DMS 273 (cell line): ENCODE measurements at regions not wholly inside any gene's neighbourhood (a gene's known extent, or its start where the extent isn't known, plus 50 kb on each side); places are given as distances from the start of the nearest gene placed in this dataset.

ENCODE experiments used
- DNase-seq: peaks from one replicate; lab custom pipeline; 2025; ENCODE audit not compliant: unreplicated experiment; lab: John Stamatoyannopoulos, UW

DNA sequence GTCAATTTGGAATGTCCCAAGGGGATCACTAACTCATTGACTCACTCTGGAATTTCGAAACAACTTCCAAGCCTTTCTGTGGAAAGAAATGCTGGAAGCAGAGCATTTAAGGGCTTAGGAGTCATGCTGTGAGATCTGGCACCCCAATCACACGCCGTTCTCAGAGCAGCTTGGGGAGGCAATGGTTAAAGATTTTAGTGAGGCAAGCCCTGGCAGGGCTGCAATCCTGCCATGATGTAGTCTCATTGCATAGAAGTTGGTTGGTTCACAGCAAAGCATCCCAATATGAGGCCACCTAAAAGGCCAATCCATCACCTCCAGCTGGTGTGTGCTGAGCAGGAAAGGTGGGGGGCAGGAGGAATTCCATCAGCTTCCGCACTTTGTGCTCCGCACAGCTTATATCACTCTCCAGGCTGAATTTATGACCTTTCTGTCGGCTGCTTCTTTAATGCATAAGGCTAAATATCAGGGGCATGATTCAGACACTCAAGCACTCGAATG, 1043.9 kb upstream of the POU3F3 start:
- no peak for DNase-seq

DNA sequence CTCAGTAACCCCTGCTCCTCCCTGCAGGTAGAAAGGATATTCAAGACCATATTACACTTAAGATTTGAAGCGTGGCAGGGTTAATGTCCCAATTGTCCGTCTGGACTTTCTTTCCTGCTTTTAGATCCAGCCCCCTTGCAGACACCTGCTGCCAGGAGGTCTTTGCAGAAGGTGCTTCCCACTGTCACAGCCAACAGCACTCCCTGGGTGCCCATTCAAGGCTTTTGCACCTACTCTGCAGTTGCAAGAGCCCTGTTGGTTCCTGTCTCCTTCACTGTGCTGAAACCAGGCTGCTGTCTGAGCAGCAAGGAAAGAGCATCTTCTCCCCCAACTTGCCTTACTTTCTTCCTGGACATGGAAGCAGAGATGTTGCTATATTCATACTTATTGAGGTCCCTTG, 1043.0 kb upstream of the POU3F3 start:
- no peak for DNase-seq

DNA sequence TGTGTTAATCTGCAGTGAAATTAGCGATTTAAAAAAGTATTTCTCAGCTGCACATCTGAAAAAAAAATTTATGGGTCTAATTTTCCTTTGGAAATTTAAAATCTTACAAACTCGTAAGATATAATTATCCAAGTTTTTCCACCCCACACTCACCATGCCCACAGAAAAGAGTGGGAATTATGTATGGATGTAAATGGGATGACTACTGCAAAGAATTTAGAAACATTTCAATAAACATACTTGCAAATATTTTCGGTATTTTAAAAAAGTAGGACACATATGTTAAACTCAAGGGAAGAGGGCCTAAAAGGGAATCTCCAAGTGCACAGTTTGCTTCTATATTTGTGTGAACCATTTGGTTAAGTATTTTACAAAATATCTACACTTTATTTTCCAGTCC, 1039.9 kb upstream of the POU3F3 start:
- no peak for DNase-seq

DNA sequence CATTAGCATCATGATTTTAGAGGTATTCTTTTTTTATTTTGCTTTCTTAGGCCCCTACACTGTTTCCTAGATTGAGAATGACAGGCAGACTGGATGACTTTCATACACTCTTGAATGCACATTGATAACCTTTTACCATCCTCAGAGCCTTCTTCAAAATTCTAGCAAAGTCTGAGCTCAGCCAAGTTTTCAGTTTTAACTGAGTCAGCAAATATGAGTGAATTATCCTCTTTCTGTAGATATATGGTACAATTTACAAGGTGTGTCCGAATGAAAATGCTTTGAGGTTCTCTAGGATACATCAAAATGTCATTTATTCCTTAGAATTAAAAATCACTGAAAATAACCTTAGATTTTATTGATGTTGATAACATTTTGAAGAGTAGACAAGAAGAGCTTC, 1038.2 kb upstream of the POU3F3 start:
- DNase-seq: no peak

DNA sequence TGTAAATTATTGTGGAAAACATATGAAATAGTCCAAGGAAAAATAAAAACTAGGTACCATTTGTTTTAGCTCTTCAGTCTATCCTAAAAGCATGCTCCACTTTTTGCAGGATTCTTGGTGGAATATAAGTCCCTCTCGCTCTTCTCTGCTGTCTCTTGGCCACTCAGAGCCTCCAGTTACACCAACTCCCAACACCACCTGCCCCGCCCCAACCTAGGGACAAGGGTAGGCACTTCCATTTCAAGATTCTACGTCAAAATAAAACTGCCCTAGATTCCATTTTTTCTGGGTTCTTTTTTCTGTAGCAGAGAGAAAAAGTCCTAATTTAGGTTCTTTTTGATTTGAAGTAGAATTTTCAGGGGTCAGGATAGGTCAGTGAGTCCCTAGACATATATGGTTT, 1036.2 kb upstream of the POU3F3 start:
- no peak for DNase-seq

DNA sequence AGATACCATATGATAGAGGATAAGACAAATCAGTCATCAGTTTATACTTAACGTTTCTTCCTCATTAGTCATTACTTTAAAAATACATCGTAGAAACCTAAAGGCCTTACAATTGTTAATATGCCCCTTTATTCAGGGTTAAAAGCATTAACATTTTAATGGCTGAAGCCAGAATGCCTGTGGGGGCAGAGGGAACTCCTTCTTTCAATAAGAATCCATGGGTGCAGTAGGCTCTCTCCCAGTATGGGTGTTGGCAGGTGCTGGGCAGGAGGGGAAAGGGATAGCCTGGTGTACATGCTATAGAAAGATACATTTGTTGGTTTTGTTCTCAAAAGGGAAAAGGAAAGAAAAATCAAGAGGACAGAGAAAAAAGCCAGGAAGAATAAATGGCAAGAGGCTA, 1035.7 kb upstream of the POU3F3 start:
- no peak for DNase-seq

DNA sequence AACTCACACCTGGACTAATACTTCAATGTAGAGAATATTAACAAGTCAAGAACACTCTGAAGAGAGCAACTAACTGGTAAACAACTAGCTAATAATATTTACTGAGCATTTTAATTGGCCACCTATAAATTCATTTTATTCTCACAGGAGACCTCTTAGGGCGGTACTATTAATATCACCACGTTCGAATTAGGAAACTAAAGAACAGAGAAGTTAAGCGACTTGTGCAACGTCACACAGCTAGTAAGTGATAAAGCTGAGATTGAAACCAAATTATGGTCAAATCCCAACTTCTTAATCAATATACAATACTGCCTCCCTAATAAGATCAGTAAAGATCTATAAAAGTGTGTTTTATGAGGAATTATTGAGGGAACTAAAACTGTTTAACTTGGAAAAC, 1034.3 kb upstream of the POU3F3 start:
- DNase-seq: no peak

DNA sequence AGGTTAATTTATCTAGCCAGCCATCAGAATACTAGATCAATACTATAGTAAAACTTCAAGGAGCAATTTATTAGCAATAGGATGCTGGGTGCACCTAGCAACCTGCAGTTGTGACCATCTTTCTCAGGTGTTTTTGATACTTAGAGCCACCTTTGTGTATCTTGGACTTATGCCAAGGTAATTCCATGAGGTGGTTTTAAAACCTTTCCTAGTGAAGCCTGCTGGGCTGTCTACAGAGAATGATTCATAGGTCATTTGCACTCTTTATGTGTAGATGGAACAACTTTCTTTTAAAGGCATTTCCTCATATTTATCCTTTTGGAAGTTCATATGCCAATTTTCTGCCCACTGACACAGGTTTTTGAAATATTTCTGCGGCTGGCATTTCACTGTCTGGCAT, 1030.1 kb upstream of the POU3F3 start:
- DNase-seq: peak; percentile 39

DNA sequence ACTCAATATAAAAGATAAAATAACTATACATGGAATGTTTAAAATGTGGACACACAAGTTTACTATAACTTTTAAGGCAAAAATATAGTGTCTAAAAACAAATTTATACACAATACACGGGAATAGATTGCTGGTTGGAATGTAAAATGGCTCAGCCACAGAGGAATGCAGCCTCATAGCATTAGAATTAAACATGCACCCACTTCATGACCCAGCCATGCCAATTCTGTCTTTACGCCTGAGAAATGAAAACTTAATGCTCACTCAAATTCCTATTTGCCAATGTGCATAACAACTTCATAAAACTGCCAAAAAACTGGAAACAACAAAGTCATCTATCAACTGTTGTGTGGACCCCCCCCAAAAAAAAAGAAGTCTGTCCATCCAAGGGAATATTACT, 1006.6 kb upstream of the POU3F3 start:
- DNase-seq: no peak

DNA sequence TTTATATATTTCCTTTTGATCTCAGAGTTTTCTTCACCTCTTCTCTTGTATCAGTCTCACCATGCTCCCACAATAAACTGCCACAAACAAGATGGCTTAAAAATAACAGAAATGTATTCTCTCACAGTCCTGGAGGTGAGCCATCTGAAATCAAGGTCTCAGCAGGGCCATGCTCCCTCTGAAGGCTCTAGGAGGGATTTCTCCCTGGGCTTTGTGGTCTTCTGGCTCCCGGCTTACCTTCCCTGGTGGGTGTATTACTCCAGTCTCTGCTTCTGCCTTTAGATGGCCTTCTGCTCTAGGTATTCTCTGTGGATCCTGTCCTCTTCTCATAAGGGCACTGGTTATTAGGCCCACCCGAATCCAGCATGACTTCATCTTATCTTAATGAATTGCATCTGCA, 994.7 kb upstream of the POU3F3 start:
- peak; percentile 11 for DNase-seq

DNA sequence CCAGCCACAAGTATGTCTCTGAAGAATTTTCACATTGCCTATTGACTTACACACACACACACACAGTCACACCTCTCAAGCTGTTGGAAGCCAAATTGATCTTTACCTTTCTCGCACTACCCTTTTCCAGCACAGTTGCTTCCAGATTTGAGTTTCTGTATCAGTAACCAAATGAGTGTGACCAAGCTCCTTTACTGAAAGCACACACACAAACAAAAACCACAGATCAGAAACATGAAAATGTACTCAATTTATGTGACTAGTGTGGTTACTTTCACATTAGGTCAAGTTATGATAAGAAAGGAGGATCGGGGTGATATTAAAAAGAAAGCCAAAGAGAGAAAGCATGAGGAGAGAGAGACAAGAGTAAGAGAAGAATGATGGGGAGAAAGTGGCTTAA, 993.9 kb upstream of the POU3F3 start:
- DNase-seq: no peak

DNA sequence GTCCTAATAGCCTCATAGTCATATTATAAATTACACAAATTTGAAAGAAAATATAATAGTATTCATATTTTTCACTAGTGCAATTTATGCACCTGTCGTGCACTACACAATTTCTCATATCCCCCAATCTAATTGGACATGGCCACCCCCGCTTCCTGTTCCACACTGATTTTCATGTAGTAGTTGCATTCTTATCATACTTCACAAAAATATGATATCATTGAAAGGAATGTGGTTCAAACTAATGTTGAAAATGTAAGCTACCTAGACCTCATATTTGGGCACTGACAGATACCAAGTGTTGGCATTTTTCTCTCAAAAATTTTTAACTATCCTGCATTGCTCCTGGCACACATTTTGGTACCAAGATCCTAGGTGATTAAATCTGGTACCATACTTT, 985.5 kb upstream of the POU3F3 start:
- DNase-seq: no peak

DNA sequence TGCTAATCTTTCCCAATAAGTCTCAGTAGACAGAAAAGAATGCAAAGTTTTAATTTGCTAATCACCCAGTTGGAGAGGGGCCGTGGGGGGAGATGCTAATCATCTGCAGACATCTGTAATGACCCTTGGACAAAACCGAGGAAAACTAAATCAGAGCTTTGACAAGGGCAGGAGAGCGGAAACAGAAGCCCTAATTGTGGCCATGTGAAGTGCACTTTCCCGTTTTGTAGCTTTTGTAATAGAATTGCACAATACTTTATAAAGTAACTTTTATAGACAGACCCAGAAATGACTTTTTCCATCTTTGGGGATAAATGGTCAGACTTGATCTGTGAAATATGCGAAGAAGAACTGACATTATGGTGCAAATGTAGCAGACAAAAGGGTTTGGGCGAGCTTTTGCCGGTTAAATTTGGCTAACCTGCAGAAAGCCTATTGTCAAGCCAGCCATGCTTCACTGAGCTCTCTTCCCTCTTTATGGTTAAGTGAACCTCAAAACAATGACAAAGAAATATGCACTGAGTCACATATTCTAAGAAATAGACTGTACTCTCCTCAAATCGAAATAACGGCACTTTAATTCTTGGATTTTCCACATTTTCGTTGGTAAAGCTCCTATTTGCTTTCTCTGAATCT, 980.1 kb upstream of the POU3F3 start:
- DNase-seq: no peak

DNA sequence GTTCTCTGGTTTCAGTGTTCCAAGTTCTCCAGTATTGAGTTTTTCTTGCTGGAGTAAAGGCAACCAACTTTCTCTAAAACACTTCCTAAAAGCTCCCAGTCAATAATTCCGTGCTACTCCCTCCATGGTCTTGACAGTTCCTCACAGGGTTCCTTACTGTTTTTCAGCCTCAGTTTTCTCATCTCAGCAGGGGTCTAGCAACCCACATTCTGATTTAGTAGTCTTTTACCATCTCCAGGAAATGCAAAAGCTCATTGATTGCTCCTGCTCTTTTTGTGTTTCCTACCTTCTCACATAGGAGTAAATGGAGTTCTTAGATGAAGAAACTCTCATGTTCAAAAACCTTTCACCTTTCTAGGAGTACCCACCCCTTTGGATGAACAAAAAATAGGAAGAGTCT, 978.8 kb upstream of the POU3F3 start:
- DNase-seq: no peak

DNA sequence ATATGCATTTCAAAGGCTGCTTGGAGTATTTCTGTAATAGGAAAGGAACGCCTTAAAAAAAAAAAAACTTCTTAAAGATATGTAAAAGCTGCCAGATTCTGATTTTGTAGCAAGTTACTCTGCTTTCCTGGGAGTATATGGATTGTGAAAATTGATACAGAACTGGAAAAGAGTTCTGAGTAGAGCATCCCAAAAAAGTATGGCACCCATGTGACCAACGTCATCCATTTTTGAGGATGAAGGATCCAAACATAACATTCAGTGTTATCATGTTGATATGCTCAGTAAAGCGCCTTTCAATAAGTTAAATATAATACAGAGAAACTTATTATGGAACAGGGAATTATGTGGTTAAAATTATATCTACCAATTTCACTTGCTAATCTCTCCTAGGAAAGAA, 978.4 kb upstream of the POU3F3 start:
- DNase-seq: no peak

DNA sequence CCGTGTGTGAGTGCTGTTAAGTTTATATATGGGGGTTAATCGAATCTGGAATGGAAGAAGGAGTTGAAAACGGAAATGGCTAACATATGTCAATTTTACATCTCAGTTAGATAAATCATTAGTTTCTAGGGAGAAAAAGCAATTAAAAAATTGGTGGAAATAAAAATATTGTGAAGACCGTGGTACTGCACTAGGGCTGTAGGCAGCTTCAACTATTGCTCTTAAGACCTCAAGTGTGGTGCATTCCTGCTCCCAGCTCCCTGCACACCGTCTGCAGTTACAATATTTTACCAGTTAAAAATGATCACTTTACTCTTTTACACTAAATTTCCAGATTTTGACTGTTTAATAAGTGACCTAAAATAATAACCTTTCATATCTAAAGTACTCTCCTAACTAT, 977.3 kb upstream of the POU3F3 start:
- DNase-seq: no peak

DNA sequence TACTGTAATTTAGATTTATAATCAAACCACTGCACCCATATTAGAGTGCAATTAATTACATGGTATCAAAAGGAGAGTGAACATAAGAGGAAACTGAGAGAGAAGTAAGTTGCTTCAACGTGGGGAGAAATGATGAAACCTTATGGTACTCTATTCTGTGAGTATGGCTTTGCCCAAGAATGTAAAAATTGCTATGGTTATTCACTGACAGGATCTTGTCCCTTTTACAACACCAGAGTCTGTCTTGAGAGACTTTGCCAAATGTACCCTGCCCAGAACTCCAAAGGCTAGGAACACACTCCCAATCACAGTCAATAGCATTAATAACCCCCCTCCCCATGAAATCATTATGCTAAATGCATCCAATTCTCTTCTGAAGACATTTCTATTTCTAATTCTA, 974.8 kb upstream of the POU3F3 start:
- DNase-seq: no peak

DNA sequence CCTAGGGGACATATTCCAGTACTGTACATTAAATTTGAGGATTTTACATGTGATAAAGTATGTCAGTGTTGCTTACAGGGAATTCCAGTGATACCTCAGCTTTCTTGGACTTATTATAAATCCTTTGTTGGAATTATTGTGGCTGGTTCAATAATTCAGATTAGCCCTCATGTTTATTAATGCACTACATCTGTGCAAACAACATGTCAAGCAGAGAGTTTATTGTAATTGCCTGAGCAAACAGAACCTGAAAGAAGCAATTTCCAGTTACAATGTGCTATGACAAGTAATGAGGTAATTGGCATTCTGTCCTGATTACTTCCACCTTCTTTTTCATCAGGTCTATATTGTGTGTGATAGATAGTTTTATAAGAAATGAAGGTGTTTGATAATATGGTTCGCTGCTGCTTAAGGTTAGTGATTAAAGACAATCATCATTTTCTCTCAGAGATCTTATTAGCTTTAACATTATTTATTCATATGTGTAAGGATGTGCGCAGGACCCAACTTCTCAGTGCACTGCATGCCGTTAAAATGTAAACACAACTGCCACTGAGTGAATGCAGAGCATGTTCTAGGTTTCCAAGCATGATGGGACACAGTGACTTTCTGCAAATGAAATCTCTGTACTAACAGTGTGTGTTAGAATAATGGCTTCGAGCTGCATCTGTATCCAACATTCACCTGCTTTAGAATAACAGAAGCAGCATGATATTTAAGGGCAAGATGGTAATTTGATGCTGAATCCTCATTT, 973.7 kb upstream of the POU3F3 start:
- DNase-seq: no peak

DNA sequence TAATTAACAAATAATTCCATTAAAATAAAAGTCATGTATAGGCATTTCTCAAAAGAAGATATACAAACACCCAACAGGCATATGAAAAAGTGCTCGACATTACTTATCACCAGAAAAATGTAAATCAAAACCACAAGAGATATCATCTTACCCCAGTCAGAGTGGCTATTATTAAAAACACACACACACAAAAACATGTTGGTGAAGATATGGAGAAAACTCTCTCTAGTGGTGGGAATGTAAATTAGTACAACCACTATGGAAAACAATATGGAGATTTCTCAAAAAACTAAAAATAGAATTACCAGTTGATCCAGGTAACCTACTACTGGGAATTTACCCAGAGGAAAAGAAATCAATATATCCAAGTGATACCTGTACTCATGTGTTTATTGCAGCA, 966.3 kb upstream of the POU3F3 start:
- DNase-seq: no peak

DNA sequence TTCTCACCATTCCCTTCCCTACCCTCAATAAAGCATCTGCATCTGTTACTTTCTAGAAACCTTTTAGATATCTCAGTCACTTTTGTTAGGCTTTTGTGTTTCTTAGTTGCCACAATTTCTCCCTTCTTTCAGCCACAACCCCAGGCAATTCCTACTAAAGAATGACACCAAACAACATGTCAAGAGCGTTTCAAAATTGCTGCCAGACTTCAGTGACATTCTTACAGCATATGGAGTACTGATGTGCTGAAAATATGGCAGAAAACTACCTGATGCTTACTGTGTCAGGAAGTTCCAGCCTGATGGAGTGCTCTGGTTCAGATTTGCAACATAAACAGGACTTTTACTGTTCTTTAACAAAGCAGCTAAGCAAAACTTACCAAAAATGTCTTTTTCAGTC, 957.7 kb upstream of the POU3F3 start:
- no peak for DNase-seq

DNA sequence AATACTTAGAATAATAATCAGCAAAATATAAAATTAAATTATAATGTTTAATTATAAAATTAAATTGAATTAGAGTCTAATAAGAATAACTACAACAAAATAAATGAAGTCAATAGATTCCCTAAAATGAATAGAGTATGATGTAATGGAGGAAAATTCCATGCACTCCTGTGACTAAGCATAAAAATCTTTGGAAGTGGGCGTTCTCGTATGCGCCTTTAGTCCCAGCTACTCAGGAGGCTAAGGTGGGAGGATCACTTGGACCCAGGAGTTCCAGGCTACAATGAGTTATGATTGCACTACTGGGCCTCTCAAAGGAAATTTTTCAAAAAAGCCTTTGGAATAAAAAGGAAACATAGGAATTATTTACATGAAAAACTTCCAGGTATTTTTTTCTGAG, 955.4 kb upstream of the POU3F3 start:
- no peak for DNase-seq

DNA sequence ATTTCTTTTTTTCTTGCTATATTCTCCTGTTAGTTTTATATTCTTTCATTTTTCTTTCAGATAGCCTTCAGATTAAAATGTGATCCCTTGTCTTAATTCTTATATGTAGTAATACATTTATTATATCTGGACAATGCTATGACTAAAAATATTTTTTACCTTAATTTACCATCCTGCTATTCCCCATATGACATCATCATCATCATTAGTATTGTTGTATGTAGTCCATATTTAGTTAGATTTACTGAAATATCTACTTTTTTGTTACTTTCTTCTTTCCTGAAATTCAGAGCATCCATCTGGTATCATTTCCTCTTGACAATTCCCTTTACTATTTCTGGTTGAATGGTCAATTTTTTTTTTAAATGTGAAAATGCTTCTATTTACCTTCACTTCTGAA, 951.6 kb upstream of the POU3F3 start:
- DNase-seq: no peak

DNA sequence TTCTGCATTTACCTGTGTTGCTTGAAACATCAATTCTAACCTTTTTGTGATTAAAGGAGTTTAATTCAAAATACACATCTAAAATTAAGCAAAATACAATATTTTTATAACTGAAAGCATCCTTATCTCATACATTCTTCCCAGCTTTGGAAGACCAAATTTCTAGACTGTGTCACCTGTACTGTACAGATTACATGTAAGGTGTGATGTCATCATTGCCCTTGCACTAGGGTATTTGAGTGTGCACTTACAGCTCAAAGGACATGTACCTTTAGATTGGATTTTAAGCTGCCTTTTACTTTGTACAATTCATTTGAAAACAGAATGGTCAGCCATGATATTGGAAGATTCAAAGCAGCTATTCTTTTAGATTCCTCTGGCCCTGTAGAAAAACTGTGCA, 932.8 kb upstream of the POU3F3 start:
- DNase-seq: no peak
